Stomach (tissue), 4 donors: ENCODE measurements at regions not wholly inside any gene's neighbourhood (a gene's known extent, or its start where the extent isn't known, plus 50 kb on each side); places are given as distances from the start of the nearest gene placed in this dataset.

Source experiments
- CTCF ChIP-seq, 7 experiments: fragments of 450-650 bp in 4 of 7; fragments of 200-600 bp in 3 of 7; sonication (generic) in 3 of 7; IDR thresholded peaks; one replicate each; pipeline ENCODE4 v1.5.1; 2016 to 2019; ENCODE audit warnings: antibody characterized with exemption in 7 of 7, control low read depth in 2 of 7, mild to moderate bottlenecking in 1 of 7
- POLR2A ChIP-seq, 4 donors: fragments of 450-650 bp; IDR thresholded peaks; one replicate each; pipeline ENCODE4 v1.6.1; 2016; ENCODE audit warnings: antibody characterized with exemption in 4 of 4, control low read depth in 2 of 4, mild to moderate bottlenecking in 1 of 4, moderate library complexity in 1 of 4
- POLR2AphosphoS5 ChIP-seq, 3 donors: sonication (generic); formaldehyde crosslinking; IDR thresholded peaks; one replicate each; pipeline ENCODE4 v1.6.1; 2016; ENCODE audit warnings: antibody characterized with exemption in 3 of 3

DNA sequence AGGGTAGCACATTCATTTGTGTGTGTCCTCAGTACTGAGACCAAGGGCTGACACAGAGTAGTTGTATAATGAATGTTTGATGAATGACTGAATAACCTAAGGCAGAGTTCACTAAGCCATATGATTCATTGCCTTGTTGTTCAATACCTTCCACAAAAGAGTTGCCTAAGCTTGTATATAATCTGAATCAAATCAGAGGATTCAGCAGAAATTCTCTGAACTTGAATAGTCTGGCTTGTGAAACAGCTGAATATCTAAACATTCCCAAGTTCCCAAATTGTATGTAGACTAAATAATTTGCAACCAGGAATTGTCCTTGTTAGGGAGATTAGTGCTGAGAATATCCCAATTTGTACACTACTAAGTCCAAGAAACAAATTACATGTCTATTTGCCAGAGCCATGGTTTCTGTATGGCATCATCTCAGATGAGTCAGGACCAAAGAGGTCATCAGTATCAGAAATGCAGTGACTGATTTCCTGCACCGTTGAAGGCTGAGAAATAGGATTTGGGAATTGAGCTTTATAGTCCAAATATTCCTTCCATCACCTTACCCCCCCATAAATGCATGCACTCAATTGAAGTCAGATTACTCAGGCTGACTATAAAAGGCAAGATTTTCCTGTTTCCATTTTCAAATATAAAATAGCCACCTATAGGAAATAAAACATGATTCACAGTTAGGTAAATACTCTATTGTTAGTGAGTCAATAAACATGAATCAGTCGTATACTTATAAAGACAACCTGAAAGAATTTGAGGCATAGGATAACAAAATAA, 168.7 kb downstream of the PHLDA1 start:
- TF ChIP-seq POLR2AphosphoS5 (IDR thresholded peaks at IDR 0.05) (peak in 1 of 3 donors; percentile 42), CTCF (IDR thresholded peaks at IDR 0.05) (no peak), POLR2A (IDR thresholded peaks at IDR 0.05) (no peak)
